BE2C (cell line): ENCODE measurements at regions not wholly inside any gene's neighbourhood (a gene's known extent, or its start where the extent isn't known, plus 50 kb on each side); places are given as distances from the start of the nearest gene placed in this dataset.
A peak's percentile ranks its signal among the peaks of the same experiment; 100 is the strongest.

ENCODE experiments used
- DNase-seq: peaks from one replicate; pipeline ENCODE4 v3.0.0-alpha.2; 2020
- H3K27me3 ChIP-seq: fragments of 250-450 bp; sonication (Bioruptor Pico); 2 replicates; pipeline ENCODE4 v1.5.1; 2020; ENCODE audit warnings: mild to moderate bottlenecking
- H3K36me3 ChIP-seq: fragments of 250-450 bp; sonication (Bioruptor Pico); 2 replicates; pipeline ENCODE4 v1.5.1; 2020; ENCODE audit warnings: mild to moderate bottlenecking
- H3K4me1 ChIP-seq: fragments of 250-450 bp; sonication (Bioruptor Pico); 2 replicates; pipeline ENCODE4 v1.5.1; 2020
- H3K4me3 ChIP-seq: 2 replicates; pipeline ENCODE4 v1.5.1; 2011; ENCODE audit warnings: low read depth, low read length
- H3K9me3 ChIP-seq: fragments of 250-450 bp; sonication (Bioruptor Pico); 2 replicates; pipeline ENCODE4 v1.5.1; 2020
- CTCF ChIP-seq: IDR thresholded peaks from 2 replicates; pipeline ENCODE4 v1.5.1; 2012; ENCODE audit warnings: mild to moderate bottlenecking, low read depth, low read length

GRCh38 chrX:113743069-113743468, 840.8 kb upstream of the HTR2C start:
- Histone ChIP-seq H3K27me3 (no peaks in the 10 kb centered on the region), H3K36me3 (no peaks in the 10 kb centered on the region), H3K9me3 (no peaks in the 10 kb centered on the region), H3K4me3 (no peak overlapping the region), H3K4me1 (no peaks in the 10 kb centered on the region)
- TF ChIP-seq CTCF, result no peak
- DNase-seq, result no peak

GRCh38 chrX:113741744-113742143, 842.1 kb upstream of the HTR2C start:
- H3K9me3 ChIP-seq, result no peaks in the 10 kb centered on the region
- H3K27me3 ChIP-seq, result no peaks in the 10 kb centered on the region
- no peaks in the 10 kb centered on the region for H3K36me3 ChIP-seq
- peak; percentile 21 for DNase-seq
- no peaks in the 10 kb centered on the region for H3K4me1 ChIP-seq
- TF ChIP-seq CTCF, result peak; percentile 53
- H3K4me3 ChIP-seq, result no peak overlapping the region

DNA sequence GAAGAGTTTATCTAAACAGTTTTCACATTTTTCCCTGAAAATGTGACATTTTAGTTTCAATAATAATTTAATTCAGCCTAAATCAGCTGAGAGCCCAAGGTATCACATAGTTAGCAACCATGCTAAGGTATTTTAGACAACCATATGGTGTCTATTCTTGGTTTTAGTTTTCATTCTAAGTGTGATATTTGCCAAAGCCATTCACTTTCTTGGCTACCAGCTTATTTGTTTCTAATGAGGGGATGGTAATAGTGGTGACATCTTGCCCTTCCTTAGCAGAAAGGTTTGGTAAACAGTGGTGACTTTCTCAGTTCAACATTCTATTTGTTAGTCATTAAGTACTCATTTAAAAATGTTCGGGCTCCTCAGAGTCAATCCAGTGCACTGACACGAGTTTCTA, 854.9 kb upstream of the HTR2C start:
- DNase-seq, result no peak
- Histone ChIP-seq H3K4me3 (no peak overlapping the region), H3K4me1 (no peaks in the 10 kb centered on the region), H3K36me3 (no peaks in the 10 kb centered on the region), H3K27me3 (no peaks in the 10 kb centered on the region), H3K9me3 (no peaks in the 10 kb centered on the region)
- no peak for TF ChIP-seq CTCF

DNA sequence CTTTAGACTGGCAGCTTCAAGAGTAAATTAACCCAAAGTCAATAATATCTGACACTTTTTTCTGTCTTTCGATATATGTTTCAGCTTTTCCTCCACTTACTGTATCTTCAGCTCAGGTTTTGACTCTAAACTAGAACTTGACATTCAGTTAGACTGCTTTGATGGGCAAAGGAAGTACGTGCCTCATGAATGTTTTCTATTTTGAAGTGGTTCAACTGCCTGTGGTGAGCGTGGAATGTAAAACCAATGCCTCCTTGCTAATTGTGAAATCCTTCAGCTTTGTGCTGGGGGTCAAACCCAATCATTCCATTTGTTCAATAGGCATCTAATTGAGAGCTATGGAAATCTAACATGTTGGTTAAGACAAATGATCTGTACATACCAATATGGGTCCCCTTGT, 857.0 kb upstream of the HTR2C start:
- no peak for DNase-seq
- H3K36me3 ChIP-seq, result no peaks in the 10 kb centered on the region

DNA sequence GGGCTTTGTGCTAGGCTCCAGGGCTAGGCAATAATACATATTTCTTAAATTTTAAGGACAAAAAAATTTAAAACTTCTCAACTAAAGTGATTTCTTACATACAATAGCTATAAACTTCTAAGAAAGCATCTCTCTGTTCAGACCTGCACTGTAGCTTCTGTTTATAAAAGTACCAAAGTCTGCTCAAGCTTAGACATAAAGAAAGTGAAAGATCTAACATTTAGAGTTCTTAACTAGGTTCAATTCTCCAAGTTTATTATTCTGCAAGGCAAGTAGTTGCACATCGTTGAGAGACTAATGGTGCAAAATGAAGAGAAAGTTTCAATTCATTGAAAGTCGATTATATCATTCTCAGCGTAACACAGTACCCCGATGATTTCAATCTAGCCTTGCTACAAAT, 857.4 kb upstream of the HTR2C start:
- Histone ChIP-seq H3K4me1 (no peaks in the 10 kb centered on the region), H3K27me3 (no peaks in the 10 kb centered on the region), H3K4me3 (no peak overlapping the region), H3K9me3 (no peaks in the 10 kb centered on the region), H3K36me3 (no peaks in the 10 kb centered on the region)
- no peak for TF ChIP-seq CTCF
- no peak for DNase-seq

More for the DNA sequence above, 857.0 kb upstream of the HTR2C start:
- Histone ChIP-seq H3K4me3 (no peak overlapping the region), H3K9me3 (no peaks in the 10 kb centered on the region), H3K27me3 (no peaks in the 10 kb centered on the region), H3K4me1 (no peaks in the 10 kb centered on the region)
- no peak for TF ChIP-seq CTCF

DNA sequence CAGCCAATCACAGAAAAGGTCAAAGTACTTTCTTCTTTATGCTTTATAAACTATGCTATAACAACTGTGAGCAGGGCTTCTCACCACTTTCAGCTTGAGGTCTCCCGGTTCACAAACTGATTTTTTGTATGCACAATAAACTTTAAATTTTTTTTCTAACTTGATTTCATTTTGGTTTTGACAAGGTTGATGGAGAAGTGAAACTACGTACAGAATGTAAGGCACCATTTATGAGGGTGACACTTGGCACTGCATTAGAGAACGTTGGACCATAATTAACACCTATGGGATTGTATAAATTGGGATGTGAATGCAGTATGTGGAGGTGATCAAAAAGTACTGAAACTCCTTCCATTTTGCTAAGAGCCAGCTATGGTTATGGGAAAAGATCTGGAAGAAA, 857.9 kb upstream of the HTR2C start:
- no peaks in the 10 kb centered on the region for H3K9me3 ChIP-seq
- H3K36me3 ChIP-seq, result no peaks in the 10 kb centered on the region
- no peaks in the 10 kb centered on the region for H3K27me3 ChIP-seq
- no peak overlapping the region for H3K4me3 ChIP-seq
- no peak for TF ChIP-seq CTCF
- no peaks in the 10 kb centered on the region for H3K4me1 ChIP-seq
- no peak for DNase-seq
